HEK293 (cell line): ENCODE measurements at regions not wholly inside any gene's neighbourhood (a gene's known extent, or its start where the extent isn't known, plus 50 kb on each side); places are given as distances from the start of the nearest gene placed in this dataset.

Experiments used
- IKZF3 ChIP-seq: fragments of 450-650 bp; IDR thresholded peaks from 2 replicates; pipeline ENCODE4 v1.5.0; 2018; ENCODE audit warnings: missing biosample characterization, mild to moderate bottlenecking, missing genetic modification characterization, moderate library complexity
- YY1 ChIP-seq: fragments of 450-650 bp; formaldehyde crosslinking; IDR thresholded peaks from 2 replicates; pipeline ENCODE4 v1.5.1; 2018; ENCODE audit warnings: missing biosample characterization, missing genetic modification characterization
- ZBTB17 ChIP-seq: fragments of 450-650 bp; formaldehyde crosslinking; IDR thresholded peaks from 2 replicates; pipeline ENCODE4 v1.5.1; 2016; ENCODE audit warnings: missing biosample characterization, missing genetic modification characterization
- ZNF280C ChIP-seq: fragments of 450-650 bp; formaldehyde crosslinking; IDR thresholded peaks from 2 replicates; pipeline ENCODE4 v1.5.1; 2016; ENCODE audit warnings: missing biosample characterization, missing genetic modification characterization
- TF ChIP-seq, protein P1 (sequence below): fragments of 450-650 bp; formaldehyde crosslinking; IDR thresholded peaks from 2 replicates; pipeline ENCODE4 v1.5.1; 2016; ENCODE audit warnings: missing biosample characterization, missing genetic modification characterization
- TF ChIP-seq, protein P2 (sequence below): sonication (generic); formaldehyde crosslinking; IDR thresholded peaks from 2 replicates; pipeline ENCODE4 v1.8.1; 2022; ENCODE audit warnings: mild to moderate bottlenecking, moderate library complexity, missing genetic modification reagents

DNA sequence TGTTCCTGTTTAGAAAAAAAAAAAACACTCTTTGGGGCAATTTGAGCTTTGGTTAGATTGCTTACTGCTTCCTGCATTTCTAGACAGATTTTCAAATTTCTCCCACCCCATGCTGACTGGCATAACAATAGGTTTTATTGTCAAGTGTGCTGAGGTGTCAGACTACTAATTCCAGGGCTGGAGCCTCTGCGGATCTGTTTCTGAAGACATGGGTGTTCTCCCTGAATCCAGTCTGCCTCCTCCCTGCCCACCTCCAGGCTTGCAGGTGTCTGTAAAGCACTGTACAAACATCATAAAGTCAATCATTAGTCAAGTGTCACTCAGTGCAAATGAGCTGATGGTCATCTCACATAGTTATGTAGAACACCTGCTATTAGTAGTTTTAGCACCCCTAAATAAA is 292.4 kb downstream of the GATA3 start:
- TF ChIP-seq, protein P1, sequence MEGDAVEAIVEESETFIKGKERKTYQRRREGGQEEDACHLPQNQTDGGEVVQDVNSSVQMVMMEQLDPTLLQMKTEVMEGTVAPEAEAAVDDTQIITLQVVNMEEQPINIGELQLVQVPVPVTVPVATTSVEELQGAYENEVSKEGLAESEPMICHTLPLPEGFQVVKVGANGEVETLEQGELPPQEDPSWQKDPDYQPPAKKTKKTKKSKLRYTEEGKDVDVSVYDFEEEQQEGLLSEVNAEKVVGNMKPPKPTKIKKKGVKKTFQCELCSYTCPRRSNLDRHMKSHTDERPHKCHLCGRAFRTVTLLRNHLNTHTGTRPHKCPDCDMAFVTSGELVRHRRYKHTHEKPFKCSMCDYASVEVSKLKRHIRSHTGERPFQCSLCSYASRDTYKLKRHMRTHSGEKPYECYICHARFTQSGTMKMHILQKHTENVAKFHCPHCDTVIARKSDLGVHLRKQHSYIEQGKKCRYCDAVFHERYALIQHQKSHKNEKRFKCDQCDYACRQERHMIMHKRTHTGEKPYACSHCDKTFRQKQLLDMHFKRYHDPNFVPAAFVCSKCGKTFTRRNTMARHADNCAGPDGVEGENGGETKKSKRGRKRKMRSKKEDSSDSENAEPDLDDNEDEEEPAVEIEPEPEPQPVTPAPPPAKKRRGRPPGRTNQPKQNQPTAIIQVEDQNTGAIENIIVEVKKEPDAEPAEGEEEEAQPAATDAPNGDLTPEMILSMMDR (tag by site-specific recombination), result no peak
- no peak for TF ChIP-seq YY1
- no peak for TF ChIP-seq IKZF3
- TF ChIP-seq ZBTB17 (tag by site-specific recombination), result no peak
- no peak for TF ChIP-seq ZNF280C (tag by site-specific recombination)
- TF ChIP-seq, protein P2, sequence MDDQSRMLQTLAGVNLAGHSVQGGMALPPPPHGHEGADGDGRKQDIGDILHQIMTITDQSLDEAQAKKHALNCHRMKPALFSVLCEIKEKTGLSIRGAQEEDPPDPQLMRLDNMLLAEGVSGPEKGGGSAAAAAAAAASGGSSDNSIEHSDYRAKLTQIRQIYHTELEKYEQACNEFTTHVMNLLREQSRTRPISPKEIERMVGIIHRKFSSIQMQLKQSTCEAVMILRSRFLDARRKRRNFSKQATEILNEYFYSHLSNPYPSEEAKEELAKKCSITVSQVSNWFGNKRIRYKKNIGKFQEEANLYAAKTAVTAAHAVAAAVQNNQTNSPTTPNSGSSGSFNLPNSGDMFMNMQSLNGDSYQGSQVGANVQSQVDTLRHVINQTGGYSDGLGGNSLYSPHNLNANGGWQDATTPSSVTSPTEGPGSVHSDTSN, result no peak
